ENCODE measurements at regions not wholly inside any gene's neighbourhood (a gene's known extent, or its start where the extent isn't known, plus 50 kb on each side); places are given as distances from the start of the nearest gene placed in this dataset.
"Not testable (repeated sequence)": the region's sequence is repeated elsewhere in the genome, so short reads cannot be mapped to it uniquely, and the experiment has no call there.

DNA sequence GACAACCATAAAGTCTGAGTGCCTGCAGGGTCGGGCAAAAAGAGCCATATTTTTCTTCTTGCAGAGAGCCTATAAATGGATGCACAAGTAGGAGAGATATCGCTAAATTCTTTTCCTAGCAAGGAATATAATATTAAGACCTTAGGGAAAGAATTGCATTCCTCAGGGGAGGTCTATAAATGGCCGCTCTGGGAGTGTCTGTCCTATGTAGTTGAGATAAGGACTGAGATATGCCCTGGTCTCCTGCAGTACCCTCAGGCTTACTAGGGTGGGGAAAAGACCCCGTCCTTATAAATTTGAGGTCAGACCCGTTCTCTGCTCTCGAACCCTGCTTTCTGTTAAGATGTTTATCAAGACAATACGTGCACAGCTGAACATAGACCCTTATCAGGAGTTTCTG, 250.9 kb downstream of the ANKRD50 start:
- TF ChIP-seq POLR2A (IDR thresholded peaks at IDR 0.05; ENCODE audit: low read depth, low read length); TAF1 (IDR thresholded peaks at IDR 0.05; ENCODE audit: borderline replicate concordance, low read depth, low read length): not testable (repeated sequence)

Data from GM12892 (cell line).